HG03575 (cell line): ENCODE measurements at regions not wholly inside any gene's neighbourhood (a gene's known extent, or its start where the extent isn't known, plus 50 kb on each side); places are given as distances from the start of the nearest gene placed in this dataset.
A peak's percentile ranks its signal among the peaks of the same experiment; 100 is the strongest.
"Not testable (repeated sequence)": the region's sequence is repeated elsewhere in the genome, so short reads cannot be mapped to it uniquely, and the experiment has no call there.

Experiments used
- ATAC-seq: cut with Tn5 transposase; IDR thresholded peaks from one replicate; pipeline ENCODE4 v1.9.1; 2021; ENCODE audit not compliant: unreplicated experiment, insufficient number of reproducible peaks, low FRiP score; ENCODE audit errors: extremely low read depth

- ATAC-seq, result peak; percentile 82
Measured at GRCh38 chr11:22920939-22921565, 60.8 kb upstream of the CCDC179 start.

- no peak for ATAC-seq
Measured at GRCh38 chr11:22922672-22923071, 62.4 kb upstream of the CCDC179 start.

- ATAC-seq, result no peak
Measured at GRCh38 chr11:22923561-22923960, 63.3 kb upstream of the CCDC179 start.

GRCh38 chr11:22926341-22926740 is 66.1 kb upstream of the CCDC179 start:
- no peak for ATAC-seq

GRCh38 chr11:22927793-22928192 is 67.5 kb upstream of the CCDC179 start:
- no peak for ATAC-seq

- no peak for ATAC-seq
Measured at GRCh38 chr11:22928207-22928917, 68.1 kb upstream of the CCDC179 start.

GRCh38 chr11:22930816-22931594 is 70.7 kb upstream of the CCDC179 start:
- peak; percentile 89 for ATAC-seq

GRCh38 chr11:22938691-22939090 is 78.4 kb upstream of the CCDC179 start:
- ATAC-seq, result no peak

GRCh38 chr11:22941544-22941943 is 81.3 kb upstream of the CCDC179 start:
- not testable (repeated sequence) for ATAC-seq

- ATAC-seq, result no peak
Measured at GRCh38 chr11:22957786-22958185, 97.5 kb upstream of the CCDC179 start.

- ATAC-seq, result no peak
Measured at GRCh38 chr11:22974251-22974650, 114.0 kb upstream of the CCDC179 start.

- ATAC-seq, result no peak
Measured at GRCh38 chr11:22976146-22976545, 115.9 kb upstream of the CCDC179 start.

GRCh38 chr11:22982903-22983302 is 122.6 kb upstream of the CCDC179 start:
- no peak for ATAC-seq

GRCh38 chr11:22984045-22984444 is 123.8 kb upstream of the CCDC179 start:
- no peak for ATAC-seq

GRCh38 chr11:22989371-22989770 is 129.1 kb upstream of the CCDC179 start:
- ATAC-seq, result no peak

GRCh38 chr11:22991196-22991595 is 130.9 kb upstream of the CCDC179 start:
- ATAC-seq, result no peak

- no peak for ATAC-seq
Measured at GRCh38 chr11:23006730-23007129, 146.5 kb upstream of the CCDC179 start.

GRCh38 chr11:23010790-23011335 is 150.6 kb upstream of the CCDC179 start:
- ATAC-seq, result no peak

- no peak for ATAC-seq
Measured at GRCh38 chr11:23012930-23013329, 152.7 kb upstream of the CCDC179 start.

- no peak for ATAC-seq
Measured at GRCh38 chr11:23013509-23013908, 153.2 kb upstream of the CCDC179 start.
